Epidermal melanocyte (primary cell): ENCODE measurements at regions not wholly inside any gene's neighbourhood (a gene's known extent, or its start where the extent isn't known, plus 50 kb on each side); places are given as distances from the start of the nearest gene placed in this dataset.
A peak's percentile ranks its signal among the peaks of the same experiment; 100 is the strongest.

ENCODE experiments used
- DNase-seq: peaks from one replicate; pipeline ENCODE4 v3.0.0; 2011; ENCODE audit warnings: low spot score; ENCODE audit not compliant: insufficient read length

DNA sequence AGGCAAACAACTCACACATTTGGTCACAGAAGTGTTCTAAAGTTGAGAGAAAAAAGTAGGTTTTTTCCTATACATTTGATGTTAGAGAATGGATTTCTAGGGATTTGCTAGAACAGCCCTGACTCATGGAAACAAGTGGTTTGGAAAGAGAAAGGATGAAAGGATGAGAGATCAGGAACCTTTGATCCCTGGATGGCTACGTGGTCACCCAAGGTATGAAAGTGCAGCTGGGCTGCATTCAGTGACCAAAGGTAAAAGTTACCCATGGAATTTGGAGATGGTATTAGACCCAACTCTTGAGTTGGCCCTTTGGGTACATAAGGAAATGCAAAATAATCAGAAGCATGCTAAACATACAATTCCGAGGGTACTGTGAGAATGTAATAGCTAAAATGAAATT lies 61.3 kb upstream of the SPIN1 start:
- DNase-seq = no peak

DNA sequence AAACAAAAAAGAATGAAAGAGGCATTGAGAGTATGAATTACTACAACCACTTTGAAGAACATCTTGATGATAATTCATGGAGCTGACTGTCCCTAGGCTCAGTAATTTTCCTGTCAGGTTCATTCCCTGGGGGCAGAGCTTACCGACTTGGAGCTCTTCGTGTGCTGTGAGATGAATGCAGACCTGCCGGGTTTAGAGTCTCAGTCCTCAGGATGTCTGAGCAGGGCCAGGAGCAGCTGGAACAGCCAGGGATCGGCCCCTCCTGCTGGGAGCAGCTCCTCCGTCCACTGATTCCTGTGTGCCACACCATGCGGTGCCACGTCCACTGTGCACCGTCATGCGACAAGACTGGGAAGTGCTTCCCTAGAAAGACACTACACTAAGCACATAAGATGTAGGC lies 62.2 kb upstream of the SPIN1 start:
- no peak for DNase-seq

DNA sequence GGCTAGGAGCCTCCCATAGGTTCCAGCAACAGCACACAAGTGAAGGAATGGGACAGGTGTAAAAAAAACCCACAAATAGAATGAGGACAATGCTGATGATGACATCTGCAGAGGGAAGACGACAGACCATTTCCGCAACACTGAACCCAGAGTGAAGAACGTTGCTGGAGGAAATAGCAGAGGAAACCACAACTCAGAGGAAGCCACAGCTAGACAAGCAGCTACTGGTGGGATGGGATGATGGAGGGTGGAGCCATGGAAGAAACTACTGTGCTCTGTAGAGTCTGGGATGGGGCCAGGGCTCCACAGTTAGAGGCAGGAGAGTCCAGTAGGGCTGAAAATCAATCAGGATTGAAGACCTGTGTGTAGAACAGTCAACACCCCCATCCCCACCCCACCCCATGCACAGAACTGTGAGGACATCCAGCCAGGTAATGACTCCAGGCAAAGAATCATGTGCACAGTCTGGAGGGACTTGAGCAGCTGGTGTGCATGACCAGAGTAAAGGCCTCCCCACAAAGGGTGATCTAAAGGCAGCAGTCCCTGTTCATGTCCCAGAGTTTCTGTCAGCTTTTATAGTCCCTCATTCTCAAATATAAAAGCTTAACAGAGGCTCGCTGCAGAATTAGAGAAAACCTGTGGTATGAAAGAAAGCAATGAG lies 65.2 kb upstream of the SPIN1 start:
- DNase-seq = no peak

DNA sequence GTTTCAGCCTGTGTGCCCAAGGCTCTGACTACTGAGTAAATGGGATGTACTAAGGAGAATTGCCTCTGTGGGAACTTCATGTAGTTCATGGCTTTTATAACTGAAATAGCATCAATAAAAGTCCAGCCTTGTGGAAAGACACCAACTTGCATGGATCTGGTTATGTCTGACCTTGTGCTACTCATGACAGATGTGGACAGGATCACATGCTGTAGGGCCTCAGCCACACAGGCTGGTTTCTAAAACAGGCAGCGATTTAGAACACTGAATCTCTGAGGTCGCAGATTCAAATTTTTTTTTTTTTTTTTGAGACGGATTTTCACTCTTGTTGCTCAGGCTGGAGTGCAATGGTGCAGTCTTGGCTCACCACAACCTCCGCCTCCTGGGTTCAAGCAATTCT lies 66.5 kb upstream of the SPIN1 start:
- no peak for DNase-seq

DNA sequence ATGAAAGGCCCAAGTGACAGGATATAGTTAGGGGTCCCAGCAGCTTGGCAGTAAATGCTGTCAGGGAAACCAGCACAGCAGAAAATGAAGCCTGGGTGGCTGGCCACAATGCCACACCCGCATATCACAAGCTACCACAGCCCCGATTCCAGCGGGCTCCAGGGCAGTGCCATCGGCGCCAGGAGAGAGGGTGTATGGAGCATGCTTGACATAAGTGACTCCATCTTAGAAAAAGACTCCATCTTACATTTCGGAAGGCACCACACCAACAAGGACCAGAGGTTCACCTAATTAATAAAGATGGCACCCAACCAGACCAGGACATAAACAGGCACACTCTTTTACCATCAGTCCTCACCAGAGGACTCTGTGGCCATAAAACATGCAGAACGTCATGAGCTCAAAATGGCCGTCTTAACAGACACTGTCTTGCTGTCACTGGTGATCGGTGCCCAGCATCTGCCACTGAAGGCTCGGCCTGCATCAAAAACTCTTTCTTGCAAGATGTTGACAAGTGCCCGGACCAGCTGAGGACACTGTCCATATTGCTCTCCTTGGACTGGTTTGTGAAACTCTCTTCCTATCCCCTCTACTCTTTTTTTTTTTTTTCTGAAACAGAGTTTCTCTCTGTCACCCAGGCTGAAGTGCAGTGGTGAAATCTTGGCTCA lies 67.4 kb upstream of the SPIN1 start:
- no peak for DNase-seq

DNA sequence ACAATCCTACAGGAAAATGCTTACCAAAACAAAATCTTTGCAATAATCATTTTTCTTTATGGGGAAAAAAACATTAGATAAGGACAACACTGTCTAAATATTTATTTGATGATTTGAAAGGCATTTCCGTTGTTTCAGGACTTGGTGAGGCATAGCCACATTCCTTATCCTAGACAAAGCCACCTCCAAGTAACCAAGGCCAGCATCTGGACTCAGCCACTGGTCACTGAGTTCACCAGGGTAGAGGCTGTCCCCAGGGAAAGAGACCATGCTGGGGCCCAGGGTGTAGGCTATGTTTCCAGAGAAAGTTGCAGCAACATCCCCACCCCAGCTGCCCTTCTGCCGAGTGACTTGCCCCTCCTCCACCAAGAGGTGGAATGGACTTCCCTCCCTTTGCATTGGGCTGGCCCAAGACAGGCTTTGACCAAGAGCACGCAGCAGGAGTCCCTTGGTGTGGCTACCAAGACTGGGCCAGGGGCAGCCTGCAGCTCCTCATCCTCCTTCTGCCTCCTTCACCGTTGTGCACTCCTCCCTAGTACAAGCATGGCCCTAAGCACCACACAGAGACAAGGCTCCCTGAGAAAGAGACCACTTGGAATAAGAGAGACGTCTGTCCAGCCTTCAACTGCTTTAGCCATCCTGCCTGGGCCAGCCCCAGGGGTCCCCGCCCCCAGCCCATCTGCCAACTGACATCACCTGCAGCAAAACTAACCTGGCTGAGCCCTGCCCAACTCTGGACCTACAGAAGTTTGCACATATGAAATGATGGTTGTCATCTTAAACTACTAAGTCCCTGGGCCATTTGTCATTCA lies 68.1 kb upstream of the SPIN1 start:
- DNase-seq = no peak

DNA sequence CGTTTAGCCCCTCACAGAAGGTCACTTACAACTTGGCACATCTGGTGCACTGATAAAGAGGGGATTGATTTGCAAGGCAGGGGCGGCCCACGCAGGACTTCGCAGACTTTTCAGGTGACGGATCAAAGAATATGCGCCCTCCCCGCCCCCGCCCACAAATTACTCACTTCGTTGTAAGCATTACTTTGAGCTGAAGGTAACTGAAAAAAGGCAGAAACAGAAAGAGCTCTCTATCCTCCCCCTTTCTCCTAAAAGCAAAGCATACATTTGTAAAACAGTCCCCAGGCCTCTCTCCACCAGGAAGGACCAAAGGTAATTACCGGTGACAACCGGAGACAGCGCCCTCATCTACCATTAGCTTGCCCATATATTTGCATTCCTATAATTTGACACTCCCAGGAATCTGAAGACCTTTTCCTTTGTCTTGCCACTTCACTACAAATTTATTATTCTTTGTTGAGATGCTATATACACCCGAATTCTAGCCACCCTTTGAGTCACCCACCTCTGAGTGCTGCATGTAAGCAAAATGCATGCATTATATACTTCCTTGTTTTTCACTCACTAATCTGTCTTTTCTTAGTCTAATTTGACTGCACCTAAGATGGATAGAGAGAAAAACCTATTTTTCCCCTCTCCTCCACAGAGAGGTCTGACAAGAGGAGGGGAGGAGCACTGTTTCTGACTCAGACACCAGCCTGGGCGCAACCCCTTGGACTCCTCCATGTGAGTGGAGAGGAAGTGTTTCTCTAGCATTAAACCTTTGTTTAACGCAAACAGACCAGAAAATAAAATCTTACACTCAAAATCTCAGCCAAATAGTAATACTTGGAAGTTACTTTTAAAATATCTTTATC lies 74.7 kb upstream of the SPIN1 start:
- no peak for DNase-seq

DNA sequence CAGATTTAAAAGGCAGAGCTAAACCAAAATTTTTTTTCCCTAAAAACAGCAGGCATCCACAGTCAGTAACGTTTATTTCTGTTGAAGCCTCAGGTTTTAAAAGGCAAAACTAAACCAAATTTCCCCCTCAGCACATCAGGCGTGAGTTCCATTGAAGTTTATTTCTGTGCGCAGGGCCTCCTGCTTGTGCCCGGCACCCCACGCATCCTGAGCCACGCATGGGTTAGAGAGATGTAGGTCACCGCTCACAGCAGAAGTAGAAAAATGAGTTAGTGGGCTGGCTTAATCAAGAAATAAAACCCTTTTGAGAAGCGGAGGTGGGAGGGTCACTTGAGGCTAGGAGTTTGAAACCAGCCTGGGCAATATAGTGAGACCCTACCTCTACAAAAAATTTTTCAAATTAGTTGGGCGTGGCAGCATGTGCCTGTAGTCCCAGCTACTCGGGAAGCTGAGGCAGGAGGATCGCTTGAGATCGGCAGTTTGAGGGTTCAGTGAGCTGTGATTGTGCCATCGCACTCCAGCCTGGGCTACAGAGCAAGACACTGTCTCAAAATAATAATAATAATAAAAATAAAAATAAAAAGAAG lies 75.6 kb upstream of the SPIN1 start:
- DNase-seq = no peak

DNA sequence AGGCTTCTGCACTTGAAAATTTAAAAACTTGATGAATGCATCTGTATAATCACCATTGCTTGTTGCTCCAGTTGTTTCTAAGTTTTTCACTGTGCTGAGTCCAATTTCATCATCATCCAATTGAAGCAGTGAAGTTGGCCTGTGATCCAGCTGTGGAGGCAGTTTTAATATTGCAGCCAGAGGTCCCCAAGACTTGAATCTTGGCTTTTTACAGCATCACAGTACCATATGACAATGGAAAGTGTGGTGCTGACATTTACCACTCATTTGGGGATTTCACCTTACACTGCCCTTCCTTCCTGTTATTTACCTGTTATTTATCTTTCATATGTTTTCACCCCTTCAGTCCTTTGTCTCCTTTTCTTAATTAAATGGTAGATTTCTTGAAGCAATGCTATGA lies 76.2 kb upstream of the SPIN1 start:
- no peak for DNase-seq

DNA sequence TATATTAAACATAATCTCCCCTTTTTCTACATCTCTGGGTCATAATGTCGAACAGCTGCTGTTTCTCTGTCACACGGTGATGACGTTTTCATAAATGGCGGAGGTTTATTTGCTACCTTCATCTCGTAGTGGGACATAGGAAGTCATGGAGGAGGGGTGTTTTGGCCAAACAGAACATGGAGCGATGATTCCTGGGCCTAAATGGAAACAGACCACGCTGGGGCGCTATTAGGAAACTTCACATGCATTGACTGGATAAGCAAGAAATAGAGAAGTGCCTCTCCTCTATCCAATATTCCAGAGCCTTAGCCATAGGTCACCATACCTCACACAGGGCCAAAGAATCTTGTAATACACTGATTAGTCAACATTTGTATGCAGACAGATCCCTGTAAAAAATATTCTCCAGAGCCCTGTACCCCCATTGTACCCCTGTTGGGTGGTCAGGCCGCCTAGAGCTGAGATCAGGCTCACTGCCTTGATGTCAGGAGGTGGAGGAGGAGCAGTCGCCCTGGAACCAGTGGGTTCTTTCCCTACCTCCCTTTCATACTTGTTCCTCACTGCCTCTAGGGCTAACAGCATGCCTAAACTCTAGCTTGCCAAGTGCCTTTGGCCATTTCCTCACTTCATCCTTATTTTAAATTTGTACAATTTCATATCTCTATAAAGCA lies 77.8 kb upstream of the SPIN1 start:
- no peak for DNase-seq

DNA sequence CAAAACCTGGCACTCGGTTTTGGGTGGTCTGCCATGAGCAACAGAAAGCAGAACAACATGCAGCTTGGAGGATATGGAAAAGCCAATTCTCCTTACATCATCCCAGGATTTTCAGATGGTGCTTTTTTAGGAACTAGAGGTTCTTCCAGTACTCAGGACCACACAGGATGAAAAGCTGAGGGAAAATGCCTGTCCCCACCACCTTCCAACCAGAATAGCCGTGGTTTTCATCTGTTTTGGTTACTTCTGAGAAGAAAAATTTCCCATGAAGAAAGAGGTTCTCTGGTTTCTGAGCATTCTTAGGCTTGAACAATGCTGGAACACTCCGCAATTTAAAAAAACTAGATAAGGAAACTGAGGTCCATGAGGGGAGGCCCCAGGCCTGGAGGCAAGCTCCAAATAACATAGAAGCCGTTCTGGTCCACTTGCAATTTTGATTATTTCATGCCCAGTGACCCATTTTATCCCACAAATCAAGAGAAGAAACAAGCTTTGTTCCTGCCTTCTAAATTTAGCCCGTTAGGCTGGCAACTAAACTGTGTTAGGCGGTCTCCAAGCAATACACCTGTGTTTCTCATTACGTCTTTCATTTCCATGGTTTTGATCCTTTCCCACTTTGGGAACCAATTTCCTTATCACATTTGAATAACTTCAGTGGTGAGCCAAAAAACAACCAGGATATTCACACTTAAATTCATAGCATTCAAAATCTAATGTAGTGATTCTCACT lies 79.2 kb upstream of the SPIN1 start:
- no peak for DNase-seq

DNA sequence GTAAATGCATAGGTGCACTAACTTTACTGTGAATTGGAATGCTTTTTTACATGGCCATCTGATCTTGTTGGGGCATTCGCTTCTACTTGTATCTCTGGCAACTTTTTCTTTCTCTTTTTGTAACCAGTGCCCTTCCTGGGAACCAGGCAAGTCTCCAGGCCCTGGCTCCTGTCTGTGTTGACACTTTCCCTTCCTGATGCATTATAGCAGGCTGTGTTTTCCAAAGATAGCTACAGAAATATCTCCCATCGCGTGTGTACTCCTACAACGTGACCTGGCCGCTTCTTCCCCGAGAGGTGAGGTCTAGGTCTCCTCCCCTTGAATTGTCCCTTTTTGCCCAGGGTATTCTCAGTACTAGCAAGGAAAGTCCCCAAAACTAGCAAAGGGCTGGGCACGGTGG lies 81.1 kb upstream of the SPIN1 start:
- DNase-seq = no peak

DNA sequence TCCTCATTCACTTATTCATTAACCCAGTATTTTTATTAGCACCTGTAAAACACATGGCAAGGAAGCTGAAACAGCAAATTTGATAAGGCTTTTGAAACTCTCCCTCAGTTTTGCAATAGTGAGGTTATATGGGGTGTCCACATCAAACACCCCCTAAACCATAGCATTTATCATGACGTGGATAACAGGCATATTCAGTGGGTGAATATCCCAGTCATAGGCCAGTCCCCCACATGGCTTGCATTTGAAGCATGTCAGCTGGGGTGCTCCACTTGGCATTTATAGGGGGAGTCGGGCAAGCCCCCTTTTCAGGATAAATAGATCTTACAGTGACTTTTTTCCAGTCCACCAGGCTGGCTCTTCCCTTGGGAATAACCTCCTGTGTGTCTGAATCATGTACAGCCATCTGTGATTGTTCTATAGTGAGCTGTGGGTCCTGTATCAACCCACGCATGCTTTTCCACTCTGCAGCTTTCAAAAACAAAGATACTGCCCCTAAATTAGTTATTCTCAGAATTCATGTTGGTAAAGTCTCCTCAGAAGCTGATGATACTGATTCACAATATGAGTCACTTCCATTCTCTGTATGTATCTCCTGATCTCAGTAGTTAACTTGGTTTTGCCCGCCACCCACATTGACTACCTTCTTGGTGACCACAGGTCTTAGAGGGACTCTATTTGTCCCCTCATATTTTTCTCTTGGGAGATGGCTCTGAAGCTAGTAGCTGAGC lies 84.4 kb upstream of the SPIN1 start:
- DNase-seq = no peak

DNA sequence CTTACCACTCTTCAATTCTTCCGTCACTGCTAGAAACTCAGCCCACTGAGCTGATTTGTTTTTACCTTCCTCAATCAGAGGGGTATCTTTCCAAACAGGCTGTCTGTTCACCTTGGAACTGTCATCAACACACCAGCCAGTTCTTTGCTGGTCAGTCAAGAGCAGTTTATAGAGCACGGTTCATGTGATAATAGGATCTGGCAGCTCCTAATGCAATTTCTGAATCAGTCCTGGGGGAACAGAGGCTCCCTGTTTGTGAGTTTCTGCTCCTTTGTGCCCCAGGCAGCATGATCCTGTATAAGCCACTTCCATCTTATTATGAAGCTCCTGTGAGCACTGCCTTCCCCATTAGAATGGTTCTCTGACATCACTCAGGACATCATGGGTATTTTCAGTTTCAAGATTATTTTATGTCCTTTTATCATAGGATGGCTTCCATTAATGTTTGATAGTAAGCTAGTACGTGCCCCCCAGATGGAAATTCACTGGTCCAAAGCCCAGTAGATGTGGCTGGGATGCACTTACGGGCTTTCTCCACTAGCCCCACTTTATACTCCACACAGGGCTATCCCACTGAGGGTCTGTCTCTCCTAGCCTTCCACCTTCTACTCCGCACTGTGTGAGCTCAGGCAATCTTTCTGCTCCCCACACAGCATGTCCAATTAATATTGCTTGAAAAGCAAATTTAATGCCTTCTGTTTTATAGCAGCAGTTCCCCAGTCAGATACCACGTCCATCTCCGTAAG lies 85.5 kb upstream of the SPIN1 start:
- DNase-seq = peak; percentile 27

DNA sequence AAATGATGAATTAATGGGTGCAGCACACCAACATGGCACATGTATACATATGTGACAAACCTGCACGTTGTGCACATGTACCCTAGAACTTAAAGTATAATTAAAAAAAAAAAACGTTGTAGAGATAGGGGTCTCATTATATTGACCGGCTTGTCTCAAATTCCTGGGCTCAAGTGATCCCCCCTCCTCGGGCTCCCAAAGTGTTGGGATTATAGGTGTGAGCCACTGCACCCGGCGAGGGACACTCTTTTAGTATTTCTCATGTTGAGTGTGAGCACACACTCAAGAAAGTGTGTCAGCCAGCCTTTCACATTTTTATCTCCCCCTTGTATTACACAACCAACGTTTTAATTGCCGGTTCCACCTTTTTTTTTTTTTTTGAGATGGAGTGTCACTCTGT lies 87.7 kb upstream of the SPIN1 start:
- DNase-seq = no peak

DNA sequence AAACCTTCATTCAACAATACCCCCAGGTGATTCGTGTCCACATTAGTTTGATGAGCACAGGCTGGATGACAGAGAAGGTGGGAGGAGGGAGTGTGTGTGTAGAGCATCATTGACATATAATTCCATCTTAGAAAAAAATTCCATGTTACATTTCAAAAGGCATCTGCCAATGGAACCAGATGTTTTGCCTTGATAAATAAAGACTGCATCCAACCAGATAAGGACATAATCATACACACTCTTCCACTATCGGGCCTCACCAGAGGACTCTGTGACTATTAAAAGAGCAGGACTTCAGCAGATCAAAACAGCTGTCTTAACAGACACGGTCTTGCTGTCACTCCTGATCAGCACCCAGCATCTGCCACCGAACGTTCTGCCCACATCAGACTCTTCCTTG lies 96.4 kb upstream of the SPIN1 start:
- no peak for DNase-seq

DNA sequence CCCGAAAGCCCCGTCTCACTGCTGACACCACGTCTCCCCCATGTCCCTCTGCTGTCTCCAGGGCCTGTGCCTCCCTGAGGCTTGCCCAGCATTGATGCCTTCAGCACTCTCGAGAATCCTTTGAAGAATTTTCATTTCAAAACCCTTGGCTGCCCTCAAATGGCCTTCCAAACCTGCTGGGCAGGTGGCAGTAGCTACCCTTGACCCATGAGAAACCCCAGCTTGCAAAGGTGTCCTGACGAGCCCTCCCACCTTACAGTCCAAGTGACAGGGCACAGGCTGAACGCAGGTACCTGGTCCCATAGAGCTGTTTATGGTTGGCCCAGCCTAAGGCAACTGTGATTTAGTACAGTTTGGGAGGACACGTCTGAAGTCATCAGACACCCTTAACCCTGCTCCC lies 97.2 kb upstream of the SPIN1 start:
- no peak for DNase-seq

DNA sequence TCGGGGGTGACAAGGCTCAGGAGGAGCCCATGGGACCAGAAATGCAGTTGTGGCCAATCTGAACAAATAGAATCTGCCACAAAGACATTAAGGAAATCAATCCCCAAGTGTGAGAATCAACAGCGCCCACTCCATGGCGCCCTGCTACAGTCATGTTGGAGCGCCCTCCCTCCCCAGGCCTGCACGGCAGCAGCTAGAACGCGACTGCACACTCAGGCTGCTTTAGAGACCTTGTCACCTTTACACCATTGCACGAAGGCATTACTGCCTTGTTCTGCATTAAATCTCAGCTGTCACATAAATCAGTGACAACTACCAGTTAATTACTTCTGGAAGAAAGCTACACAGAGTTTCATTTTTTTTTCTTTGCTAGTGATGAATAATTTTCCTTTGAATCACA lies 98.7 kb upstream of the SPIN1 start:
- no peak for DNase-seq

DNA sequence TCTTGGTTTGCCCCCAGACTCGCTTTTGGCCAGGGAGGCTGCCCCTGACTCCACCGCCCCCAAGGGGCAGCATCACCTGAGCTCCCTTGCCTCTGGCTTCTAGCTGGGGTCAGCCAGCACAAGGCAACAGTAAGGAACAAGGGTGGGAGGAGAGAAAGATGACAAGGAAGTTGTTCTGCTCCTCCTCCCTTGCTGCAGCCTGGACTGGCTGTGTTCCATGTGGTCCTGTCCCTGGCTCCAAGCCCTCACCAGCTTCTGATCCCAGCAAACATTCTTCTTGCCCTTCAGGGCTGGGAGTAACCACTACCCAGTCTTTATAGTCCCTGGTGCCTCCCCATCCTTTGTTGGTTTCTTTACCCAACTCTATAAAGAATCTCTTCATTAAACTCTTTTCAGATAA lies 100.3 kb upstream of the SPIN1 start:
- DNase-seq = no peak
